Endothelial cell of umbilical vein (primary cell): ENCODE measurements at regions not wholly inside any gene's neighbourhood (a gene's known extent, or its start where the extent isn't known, plus 50 kb on each side); places are given as distances from the start of the nearest gene placed in this dataset.

Experiments
- BruUV-seq: library from RNA; stranded (reverse); fragments of 400-500 nt; replicated peaks from 2 replicates; lab custom pipeline; 2021; lab: Mats Ljungman, UMichigan
- CTCF ChIA-PET: fragments of 300-600, 350-600 bp; sonication (Branson Sonifier 250); formaldehyde crosslinking; loops from one replicate; lab custom pipeline; 2021; ENCODE audit warnings: antibody characterized with exemption, inconsistent platforms; lab: Charles Lee
- POLR2A ChIA-PET: fragments of 300-600, 350-600 bp; sonication (Branson Sonifier 250); formaldehyde crosslinking; loops from one replicate; lab custom pipeline; 2021; ENCODE audit warnings: antibody characterized with exemption, inconsistent platforms; lab: Charles Lee
- DNase-seq: peaks from one replicate; pipeline ENCODE4 v3.0.0-alpha.2; 2011; ENCODE audit warnings: low read depth, low spot score
- FAIRE-seq: peaks from 2 replicates; lab custom pipeline; 2011; peaks lifted over from hg19 to GRCh38; lab: Jason Lieb, UNC
- H2AFZ ChIP-seq: 2 replicates; pipeline ENCODE4 v1.6.0; 2012; ENCODE audit warnings: low read depth, low read length, control low read depth, inconsistent platforms
- H3K27ac ChIP-seq: 2 replicates; pipeline ENCODE4 v1.5.1; 2011; ENCODE audit warnings: low read depth, mild to moderate bottlenecking, control low read depth, low read length, moderate library complexity; ENCODE audit not compliant: insufficient read depth
- H3K27me3 ChIP-seq, 2 experiments: 2 replicates each; pipeline versions ENCODE4 v1.6.0 to v1.6.1; 2011; ENCODE audit warnings: low read length in 2 of 2, mixed read lengths in 1 of 2; ENCODE audit not compliant: control insufficient read depth in 2 of 2, insufficient read depth in 2 of 2
- H3K36me3 ChIP-seq, 2 experiments: 2 replicates in 1 of 2; 3 replicates in 1 of 2; pipeline ENCODE4 v1.5.1; 2011; ENCODE audit warnings: low read length in 2 of 2, mild to moderate bottlenecking in 1 of 2, moderate library complexity in 1 of 2; ENCODE audit not compliant: control insufficient read depth in 2 of 2, insufficient read depth in 2 of 2; ENCODE audit errors: extremely low read depth in 1 of 2
- H3K4me1 ChIP-seq: 3 replicates; pipeline ENCODE4 v1.5.1; 2011; ENCODE audit warnings: mild to moderate bottlenecking, low read length; ENCODE audit not compliant: control insufficient read depth, insufficient read depth; ENCODE audit errors: extremely low read depth
- H3K4me2 ChIP-seq: 2 replicates; pipeline ENCODE4 v1.6.1; 2011; ENCODE audit warnings: low read length, control low read depth, mixed read lengths; ENCODE audit not compliant: insufficient read depth
- H3K4me3 ChIP-seq, 3 experiments: fragments of 200-600 bp in 1 of 3; sonication (generic), shearing (Covaris generic) in 1 of 3; replicated peaks in 1 of 3; 2 replicates each; pipeline ENCODE4 v1.5.1; 2011 to 2016; ENCODE audit warnings: control low read depth in 3 of 3, low read length in 3 of 3, mild to moderate bottlenecking in 2 of 3, inconsistent platforms in 1 of 3, low read depth in 1 of 3, moderate library complexity in 1 of 3; ENCODE audit not compliant: insufficient read depth in 1 of 3
- H3K79me2 ChIP-seq: 2 replicates; pipeline ENCODE4 v1.6.0; 2012; ENCODE audit warnings: low read length, inconsistent platforms; ENCODE audit not compliant: control insufficient read depth, insufficient read depth
- H3K9ac ChIP-seq: replicated peaks from 2 replicates; pipeline ENCODE3; 2011; ENCODE audit warnings: low read length, control low read depth; ENCODE audit not compliant: insufficient read depth; ENCODE audit errors: extremely low read depth
- H3K9me1 ChIP-seq: replicated peaks from 3 replicates; pipeline ENCODE4 v1.6.0; 2011; ENCODE audit warnings: mild to moderate bottlenecking, low read length; ENCODE audit not compliant: control insufficient read depth, insufficient read depth; ENCODE audit errors: extremely low read depth
- H3K9me3 ChIP-seq: replicated peaks from 2 replicates; pipeline ENCODE4 v1.5.1; 2012; ENCODE audit warnings: low read length, inconsistent platforms; ENCODE audit not compliant: control insufficient read depth, insufficient read depth
- H4K20me1 ChIP-seq: replicated peaks from 2 replicates; pipeline ENCODE3; 2011; ENCODE audit warnings: mild to moderate bottlenecking, low read length; ENCODE audit not compliant: control insufficient read depth, insufficient read depth; ENCODE audit errors: extremely low read depth
- EZH2 ChIP-seq: IDR thresholded peaks from 2 replicates; pipeline ENCODE4 v1.6.1; 2012; ENCODE audit warnings: borderline replicate concordance, low read depth, mild to moderate bottlenecking, moderate library complexity, low read length, inconsistent platforms; ENCODE audit not compliant: severe bottlenecking
- FOS ChIP-seq: IDR thresholded peaks from 2 replicates; pipeline ENCODE4 v1.6.1; 2011; ENCODE audit warnings: mild to moderate bottlenecking, low read length, moderate library complexity, borderline replicate concordance; ENCODE audit not compliant: insufficient read depth
- GATA2 ChIP-seq: IDR thresholded peaks from 2 replicates; pipeline ENCODE4 v1.7.0; 2011; ENCODE audit warnings: low read depth, mild to moderate bottlenecking, moderate library complexity, mixed read lengths, low read length; ENCODE audit not compliant: insufficient read length, insufficient read depth
- JUN ChIP-seq: IDR thresholded peaks from 2 replicates; pipeline ENCODE4 v1.6.1; 2011; ENCODE audit warnings: borderline replicate concordance, low read depth; ENCODE audit not compliant: insufficient read length, insufficient read depth
- MYC ChIP-seq: IDR thresholded peaks from one replicate; pipeline ENCODE4 v1.6.1; 2011; ENCODE audit warnings: mild to moderate bottlenecking, low read depth, low read length
- POLR2A ChIP-seq: IDR thresholded peaks from 2 replicates; pipeline ENCODE4 v1.6.1; 2012; ENCODE audit warnings: low read depth, mild to moderate bottlenecking, control low read depth, low read length
- POLR2AphosphoS5 ChIP-seq: IDR thresholded peaks from 2 replicates; pipeline ENCODE4 v1.6.1; 2012; ENCODE audit warnings: low read depth, mild to moderate bottlenecking, control low read depth, low read length, moderate library complexity; ENCODE audit not compliant: insufficient read depth
- dilution Hi-C: fragments of 300-500 bp; cut with MboI; formaldehyde crosslinking; loops from one replicate; pipeline ENCODE4 v1.15.0; 2019; ENCODE audit warnings: low sequenced_read_pairs; ENCODE audit not compliant: extremely low pct_ligation_motif_present
- intact Hi-C: fragments of 100-400 bp; cut with micrococcal nuclease; formaldehyde crosslinking; loops from one replicate; pipeline ENCODE4 v1.10.0; 2022
- TF ChIP-seq, protein P1 (sequence below): IDR thresholded peaks from 2 replicates; pipeline ENCODE4 v1.6.1; 2011; ENCODE audit not compliant: insufficient read depth, insufficient read length
- TF ChIP-seq, protein P2 (sequence below), 2 donors: IDR thresholded peaks; 1 replicate in 1 of 2; 2 replicates in 1 of 2; pipeline ENCODE4 v1.5.1; 2011; ENCODE audit warnings: low read length in 2 of 2, mild to moderate bottlenecking in 2 of 2, moderate library complexity in 2 of 2, control low read depth in 1 of 2, inconsistent platforms in 1 of 2, low read depth in 1 of 2; ENCODE audit not compliant: insufficient read depth in 1 of 2; ENCODE audit errors: extremely low read depth in 1 of 2

DNA sequence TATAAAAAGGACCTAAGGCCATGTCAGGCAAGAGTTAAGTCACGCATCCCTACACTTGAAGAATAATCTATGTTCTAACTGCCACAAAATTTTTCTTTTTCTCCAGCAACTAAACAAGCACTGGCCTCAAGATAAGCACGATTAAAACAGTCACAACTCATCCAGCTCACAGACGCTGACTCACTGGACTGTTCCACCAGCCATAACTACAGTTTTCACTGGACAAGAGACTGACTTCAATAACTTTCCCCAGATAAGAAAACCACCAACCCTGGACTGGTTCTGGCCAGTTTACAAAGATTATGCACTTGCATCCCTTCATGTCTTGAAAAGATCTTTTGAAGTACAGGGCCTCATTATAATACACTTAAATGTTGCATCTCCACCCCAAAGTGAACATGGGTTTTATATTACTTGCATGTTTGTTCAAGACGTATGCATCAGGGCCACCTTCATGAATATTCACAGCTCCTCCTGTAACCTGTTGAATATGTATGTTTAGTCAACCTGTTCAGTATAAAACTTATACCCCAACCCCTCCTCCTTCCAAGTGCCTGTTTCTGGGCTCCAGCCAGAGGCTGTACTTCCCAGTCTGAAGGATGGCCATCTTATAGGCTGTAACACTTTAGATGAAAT is 129.3 kb upstream of the EPB41L4A start:
- BruUV-seq, result no TSS peak
- no peak overlapping the region for H2AFZ ChIP-seq
- TF ChIP-seq, protein P1, sequence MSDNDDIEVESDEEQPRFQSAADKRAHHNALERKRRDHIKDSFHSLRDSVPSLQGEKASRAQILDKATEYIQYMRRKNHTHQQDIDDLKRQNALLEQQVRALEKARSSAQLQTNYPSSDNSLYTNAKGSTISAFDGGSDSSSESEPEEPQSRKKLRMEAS, result no peak
- TF ChIP-seq POLR2AphosphoS5 (no peak), POLR2A (no peak), MYC (no peak), JUN (no peak), GATA2 (no peak), FOS (no peak), EZH2 (no peak)
- TF ChIP-seq, protein P2, sequence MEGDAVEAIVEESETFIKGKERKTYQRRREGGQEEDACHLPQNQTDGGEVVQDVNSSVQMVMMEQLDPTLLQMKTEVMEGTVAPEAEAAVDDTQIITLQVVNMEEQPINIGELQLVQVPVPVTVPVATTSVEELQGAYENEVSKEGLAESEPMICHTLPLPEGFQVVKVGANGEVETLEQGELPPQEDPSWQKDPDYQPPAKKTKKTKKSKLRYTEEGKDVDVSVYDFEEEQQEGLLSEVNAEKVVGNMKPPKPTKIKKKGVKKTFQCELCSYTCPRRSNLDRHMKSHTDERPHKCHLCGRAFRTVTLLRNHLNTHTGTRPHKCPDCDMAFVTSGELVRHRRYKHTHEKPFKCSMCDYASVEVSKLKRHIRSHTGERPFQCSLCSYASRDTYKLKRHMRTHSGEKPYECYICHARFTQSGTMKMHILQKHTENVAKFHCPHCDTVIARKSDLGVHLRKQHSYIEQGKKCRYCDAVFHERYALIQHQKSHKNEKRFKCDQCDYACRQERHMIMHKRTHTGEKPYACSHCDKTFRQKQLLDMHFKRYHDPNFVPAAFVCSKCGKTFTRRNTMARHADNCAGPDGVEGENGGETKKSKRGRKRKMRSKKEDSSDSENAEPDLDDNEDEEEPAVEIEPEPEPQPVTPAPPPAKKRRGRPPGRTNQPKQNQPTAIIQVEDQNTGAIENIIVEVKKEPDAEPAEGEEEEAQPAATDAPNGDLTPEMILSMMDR (IDR thresholded peaks at IDR 0.05; ENCODE audit: extremely low read depth in 1 of 2, insufficient read depth in 1 of 2, low read depth in 1 of 2, low read length in 2 of 2), result no peak
- intact Hi-C loops (no loop called here), dilution Hi-C loops (no loop called here)
- no peaks in the 10 kb centered on the region for H3K36me3 ChIP-seq
- H3K27me3 ChIP-seq, result peaks cover 4% of the 10 kb centered on the region in 2 experiments
- no peaks in the 10 kb centered on the region for H3K4me1 ChIP-seq
- no peaks in the 10 kb centered on the region for H3K9me1 ChIP-seq
- no peak overlapping the region for H3K4me2 ChIP-seq
- no peak overlapping the region for H3K4me3 ChIP-seq
- no peaks in the 10 kb centered on the region for H3K9me3 ChIP-seq
- H4K20me1 ChIP-seq, result no peaks in the 10 kb centered on the region
- CTCF ChIA-PET, result interaction anchor here (0.9 to 10.1 kb wide), 4 partner anchors 10 to 300 kb away, joined by 3 to 162 read pairs (median 4); no protein-coding TSS in a partner anchor
- H3K27ac ChIP-seq, result no peak overlapping the region
- no peak overlapping the region for H3K9ac ChIP-seq
- FAIRE-seq, result peak; percentile 70
- POLR2A ChIA-PET, result no interaction called here
- H3K79me2 ChIP-seq, result no peaks in the 10 kb centered on the region
- peak; percentile 22 for DNase-seq
